K562 (cell line): ENCODE measurements at regions not wholly inside any gene's neighbourhood (a gene's known extent, or its start where the extent isn't known, plus 50 kb on each side); places are given as distances from the start of the nearest gene placed in this dataset.

Experiments
- ATAC-seq: fragments of 200-7000 bp; cut with Tn5 transposase; 3 replicates; pipeline ENCODE4 v1.9.1; 2020; ENCODE audit warnings: moderate library complexity
- BruUV-seq: library from RNA; stranded (reverse); fragments of 400-500 nt; replicated peaks from 2 replicates; lab custom pipeline; 2021; lab: Mats Ljungman, UMichigan
- CTCF ChIA-PET: fragments of 300-600 bp; formaldehyde crosslinking; extraction: SDS; loops from one replicate; lab custom pipeline; 2021; ENCODE audit warnings: low intra/inter-chr PET ratio; lab: Yijun Ruan, JAX
- POLR2A ChIA-PET: fragments of 300-600, 350-650 bp; sonication (Branson Sonifier 250); formaldehyde crosslinking; extraction: SDS; loops from one replicate; lab custom pipeline; 2021; ENCODE audit warnings: antibody characterized with exemption, inconsistent platforms; lab: Yijun Ruan, JAX
- DNase-seq, 4 experiments: peaks; one replicate each; pipeline versions ENCODE4 v3.0.0 to v3.0.0-alpha.2; 2011 to 2018; ENCODE audit warnings: low spot score in 3 of 4, mixed read lengths in 3 of 4; ENCODE audit errors: extremely low read depth in 1 of 4
- FAIRE-seq: peaks from 2 replicates; lab custom pipeline; 2011; peaks lifted over from hg19 to GRCh38; lab: Jason Lieb, UNC
- H2AFZ ChIP-seq: 2 replicates; pipeline ENCODE4 v1.6.0; 2011; ENCODE audit warnings: low read depth, low read length, control low read depth, inconsistent platforms
- H3K27ac ChIP-seq: fragments of 200-600 bp; 3 replicates; pipeline ENCODE4 v1.8.0; 2011; ENCODE audit warnings: low read depth, mild to moderate bottlenecking, control low read depth, inconsistent platforms, low read length, moderate library complexity, mixed read lengths; ENCODE audit errors: extremely low read depth
- H3K27me3 ChIP-seq, 2 experiments: fragments of 300-600 bp in 1 of 2; 2 replicates in 1 of 2; 3 replicates in 1 of 2; pipeline versions ENCODE4 v1.6.0 to v1.8.0; 2011; ENCODE audit warnings: inconsistent platforms in 2 of 2, low read length in 2 of 2, mild to moderate bottlenecking in 1 of 2, mixed read lengths in 1 of 2, moderate library complexity in 1 of 2; ENCODE audit not compliant: control insufficient read depth in 2 of 2, insufficient read depth in 2 of 2
- H3K36me3 ChIP-seq: fragments of 300-600 bp; 3 replicates; pipeline ENCODE4 v1.8.0; 2011; ENCODE audit warnings: mild to moderate bottlenecking, low read length, inconsistent platforms; ENCODE audit not compliant: control insufficient read depth, insufficient read depth
- H3K4me1 ChIP-seq, 2 experiments: fragments of 200-600 bp in 1 of 2; replicated peaks in 1 of 2; 2 replicates in 1 of 2; 3 replicates in 1 of 2; pipeline versions ENCODE4 v1.5.1 to v1.8.0; 2011; ENCODE audit warnings: inconsistent platforms in 2 of 2, low read length in 2 of 2, mild to moderate bottlenecking in 1 of 2, mixed read lengths in 1 of 2, moderate library complexity in 1 of 2; ENCODE audit not compliant: control insufficient read depth in 2 of 2, insufficient read depth in 2 of 2
- H3K4me2 ChIP-seq: 2 replicates; pipeline ENCODE4 v1.6.1; 2011; ENCODE audit warnings: low read length, control low read depth, inconsistent platforms, mixed read lengths; ENCODE audit not compliant: insufficient read depth
- H3K4me3 ChIP-seq: fragments of 200-600 bp; sonication (generic), shearing (Covaris generic); 2 replicates; pipeline ENCODE4 v1.5.1; 2016; ENCODE audit warnings: control low read depth, inconsistent platforms
- H3K79me2 ChIP-seq: fragments of 200-600 bp; 3 replicates; pipeline ENCODE4 v1.8.0; 2011; ENCODE audit warnings: low read length, inconsistent platforms; ENCODE audit not compliant: control insufficient read depth, insufficient read depth
- H3K9ac ChIP-seq, 2 experiments: 2 replicates each; pipeline versions ENCODE4 v1.6.0 to v1.6.1; 2011; ENCODE audit warnings: low read depth in 2 of 2, low read length in 2 of 2, control low read depth in 1 of 2, inconsistent platforms in 1 of 2, mild to moderate bottlenecking in 1 of 2, mixed read lengths in 1 of 2; ENCODE audit not compliant: insufficient read depth in 1 of 2
- H3K9me1 ChIP-seq: one replicate; pipeline ENCODE4 v1.6.0; 2011; ENCODE audit warnings: inconsistent platforms, mild to moderate bottlenecking, low read length, moderate library complexity; ENCODE audit not compliant: control insufficient read depth, insufficient read depth
- H3K9me3 ChIP-seq: replicated peaks from 2 replicates; pipeline ENCODE4 v1.5.1; 2011; ENCODE audit warnings: low read depth, low read length, inconsistent platforms; ENCODE audit not compliant: control insufficient read depth, insufficient read depth
- H4K20me1 ChIP-seq: replicated peaks from 2 replicates; pipeline ENCODE4 v1.6.1; 2011; ENCODE audit warnings: low read length, inconsistent platforms, mixed read lengths; ENCODE audit not compliant: control insufficient read depth, insufficient read depth
- CCAR2 ChIP-seq: fragments of 200-400 bp; formaldehyde crosslinking; IDR thresholded peaks from 2 replicates; pipeline ENCODE4 v1.6.1; 2017; ENCODE audit warnings: mild to moderate bottlenecking, low read depth, low read length
- CEBPG ChIP-seq, 3 experiments: fragments of 200-800 bp in 1 of 3; sonication (Bioruptor generic) in 1 of 3; sonication (generic) in 1 of 3; formaldehyde crosslinking in 1 of 3; IDR thresholded peaks in 2 of 3; conservative IDR thresholded peaks in 1 of 3; 2 replicates each; pipeline versions ENCODE4 v1.6.1 to v1.8.0; 2016 to 2022; ENCODE audit warnings: missing compliant biosample characterization in 2 of 3, missing genetic modification characterization in 2 of 3, mild to moderate bottlenecking in 1 of 3, missing genetic modification reagents in 1 of 3
- MED1 ChIP-seq: sonication (generic); formaldehyde crosslinking; IDR thresholded peaks from 2 replicates; pipeline ENCODE4 v1.8.1; 2023; ENCODE audit warnings: missing genetic modification reagents, borderline replicate concordance
- POLR3A ChIP-seq: IDR thresholded peaks from 2 replicates; pipeline ENCODE4 v1.6.1; 2011; ENCODE audit warnings: borderline replicate concordance, mild to moderate bottlenecking, moderate library complexity; ENCODE audit not compliant: insufficient read length, insufficient read depth; ENCODE audit errors: extremely low read depth
- RBM14 ChIP-seq: fragments of 200-400 bp; formaldehyde crosslinking; IDR thresholded peaks from 2 replicates; pipeline ENCODE4 v1.6.1; 2018; ENCODE audit warnings: low read depth, mild to moderate bottlenecking, low read length, moderate library complexity, borderline replicate concordance; ENCODE audit not compliant: insufficient read depth
- SAFB ChIP-seq: fragments of 200-400 bp; formaldehyde crosslinking; IDR thresholded peaks from 2 replicates; pipeline ENCODE4 v1.6.1; 2017; ENCODE audit warnings: low read depth, low read length, borderline replicate concordance
- SOX6 ChIP-seq: fragments of 450-650 bp; IDR thresholded peaks from 2 replicates; pipeline ENCODE4 v1.6.1; 2014; ENCODE audit warnings: mild to moderate bottlenecking
- WHSC1 ChIP-seq: IDR thresholded peaks from one replicate; pipeline ENCODE4 v1.6.1; 2012; ENCODE audit warnings: low read length, control low read depth, inconsistent platforms
- ZNF584 ChIP-seq: fragments of 200-800 bp; sonication (Bioruptor generic); IDR thresholded peaks from 2 replicates; pipeline ENCODE4 v1.6.1; 2016; ENCODE audit warnings: low read depth, mild to moderate bottlenecking, missing genetic modification characterization, missing compliant biosample characterization
- WGBS: fragments of 100-300 bp; shearing (Covaris generic); methylation state at CpG from one replicate; pipeline ENCODE4 v1.1.6; 2016; ENCODE audit warnings: low coverage, mixed read lengths; ENCODE audit not compliant: insufficient coverage; ENCODE audit errors: missing lambda C conversion rate; 5-methylcytosine and 5-hydroxymethylcytosine counted together
- in situ Hi-C: fragments of 300-500 bp; cut with MboI; formaldehyde crosslinking; loops from 4 replicates; pipeline ENCODE4 v1.15.0; 2018; ENCODE audit warnings: inconsistent platforms, mixed read lengths
- intact Hi-C: fragments of 100-400 bp; cut with micrococcal nuclease; formaldehyde crosslinking; loops from 2 replicates; pipeline ENCODE4 v1.14.2; 2022
- TF ChIP-seq, protein P1 (sequence below), 3 experiments: IDR thresholded peaks in 2 of 3; conservative IDR thresholded peaks in 1 of 3; 2 replicates each; pipeline ENCODE4 v1.5.1; 2011 to 2012; ENCODE audit warnings: low read length in 3 of 3, mild to moderate bottlenecking in 3 of 3, control low read depth in 2 of 3, improper control_type of control experiment in 1 of 3, inconsistent platforms in 1 of 3, low read depth in 1 of 3, mixed read lengths in 1 of 3, moderate library complexity in 1 of 3; ENCODE audit not compliant: insufficient read depth in 2 of 3
- TF ChIP-seq, protein P2 (sequence below): fragments of 250-450 bp; sonication (Bioruptor Pico); IDR thresholded peaks from 2 replicates; pipeline ENCODE4 v1.5.0; 2021; ENCODE audit warnings: mild to moderate bottlenecking, borderline replicate concordance
- TF ChIP-seq, protein P3 (sequence below), 2 experiments: fragments of 450-650 bp in 1 of 2; sonication (generic) in 1 of 2; formaldehyde crosslinking in 1 of 2; IDR thresholded peaks in 1 of 2; conservative IDR thresholded peaks in 1 of 2; 2 replicates each; pipeline versions ENCODE4 v1.6.1 to v1.8.1; 2016 to 2023; ENCODE audit warnings: mild to moderate bottlenecking in 2 of 2, moderate library complexity in 2 of 2, inconsistent platforms in 1 of 2, missing genetic modification reagents in 1 of 2

DNA sequence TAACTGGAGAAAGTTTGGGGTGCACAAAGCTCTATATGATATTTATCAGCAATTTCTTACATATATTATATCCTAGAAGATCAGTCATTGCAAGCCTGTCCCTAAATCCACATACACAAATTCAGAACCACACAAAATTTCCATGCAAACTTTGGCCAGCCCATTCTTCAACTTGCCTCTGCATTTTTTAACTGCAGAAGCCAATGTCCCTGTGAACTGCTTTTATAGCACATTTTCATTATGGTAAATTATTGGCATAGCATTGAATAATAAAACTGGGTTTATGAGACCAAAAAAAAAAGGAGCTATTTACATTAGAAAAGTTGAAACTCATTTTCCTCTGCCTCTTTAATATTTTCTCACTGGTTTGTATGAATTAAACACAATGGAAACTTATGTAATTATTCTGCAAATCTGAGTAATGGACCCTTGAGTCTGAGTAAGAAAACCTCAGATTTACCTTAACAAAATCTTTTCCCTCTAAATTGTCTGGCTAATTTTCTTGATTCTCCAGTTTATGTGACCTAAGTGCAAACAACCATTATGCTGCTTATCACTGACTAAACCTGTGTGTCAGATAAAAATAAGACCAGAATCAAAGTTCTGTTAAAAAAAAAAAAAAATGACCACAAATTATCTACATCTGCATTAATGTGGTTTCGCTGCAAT, 398.9 kb downstream of the EFNA5 start:
- H3K9me1 ChIP-seq: no peaks in the 10 kb centered on the region
- BruUV-seq: no TSS peak
- no peak for FAIRE-seq
- no peaks in the 10 kb centered on the region for H4K20me1 ChIP-seq
- no peaks in the 10 kb centered on the region for H3K36me3 ChIP-seq
- no peak overlapping the region for H2AFZ ChIP-seq
- CTCF ChIA-PET: no interaction called here
- intact Hi-C loops (no loop called here), in situ Hi-C loops (no loop called here)
- POLR2A ChIA-PET: no interaction called here
- TF ChIP-seq CEBPG (CRISPR knock-in tag; IDR thresholded peaks at IDR 0.05) (no peak), CEBPG (tag; conservative IDR thresholded peaks at IDR 0.05 in 1 of 2, IDR thresholded peaks at IDR 0.05 in 1 of 2) (no peak), CCAR2 (no peak), WHSC1 (no peak), SOX6 (no peak), ZNF584 (CRISPR knock-in tag) (no peak), MED1 (CRISPR knock-in tag) (no peak), POLR3A (no peak), SAFB (no peak), RBM14 (no peak)
- TF ChIP-seq, protein P1, sequence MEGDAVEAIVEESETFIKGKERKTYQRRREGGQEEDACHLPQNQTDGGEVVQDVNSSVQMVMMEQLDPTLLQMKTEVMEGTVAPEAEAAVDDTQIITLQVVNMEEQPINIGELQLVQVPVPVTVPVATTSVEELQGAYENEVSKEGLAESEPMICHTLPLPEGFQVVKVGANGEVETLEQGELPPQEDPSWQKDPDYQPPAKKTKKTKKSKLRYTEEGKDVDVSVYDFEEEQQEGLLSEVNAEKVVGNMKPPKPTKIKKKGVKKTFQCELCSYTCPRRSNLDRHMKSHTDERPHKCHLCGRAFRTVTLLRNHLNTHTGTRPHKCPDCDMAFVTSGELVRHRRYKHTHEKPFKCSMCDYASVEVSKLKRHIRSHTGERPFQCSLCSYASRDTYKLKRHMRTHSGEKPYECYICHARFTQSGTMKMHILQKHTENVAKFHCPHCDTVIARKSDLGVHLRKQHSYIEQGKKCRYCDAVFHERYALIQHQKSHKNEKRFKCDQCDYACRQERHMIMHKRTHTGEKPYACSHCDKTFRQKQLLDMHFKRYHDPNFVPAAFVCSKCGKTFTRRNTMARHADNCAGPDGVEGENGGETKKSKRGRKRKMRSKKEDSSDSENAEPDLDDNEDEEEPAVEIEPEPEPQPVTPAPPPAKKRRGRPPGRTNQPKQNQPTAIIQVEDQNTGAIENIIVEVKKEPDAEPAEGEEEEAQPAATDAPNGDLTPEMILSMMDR (IDR thresholded peaks at IDR 0.05 in 2 of 3, conservative IDR thresholded peaks at IDR 0.05 in 1 of 3; ENCODE audit: insufficient read depth in 2 of 3, low read depth in 1 of 3, low read length in 3 of 3): no peak
- TF ChIP-seq, protein P2, sequence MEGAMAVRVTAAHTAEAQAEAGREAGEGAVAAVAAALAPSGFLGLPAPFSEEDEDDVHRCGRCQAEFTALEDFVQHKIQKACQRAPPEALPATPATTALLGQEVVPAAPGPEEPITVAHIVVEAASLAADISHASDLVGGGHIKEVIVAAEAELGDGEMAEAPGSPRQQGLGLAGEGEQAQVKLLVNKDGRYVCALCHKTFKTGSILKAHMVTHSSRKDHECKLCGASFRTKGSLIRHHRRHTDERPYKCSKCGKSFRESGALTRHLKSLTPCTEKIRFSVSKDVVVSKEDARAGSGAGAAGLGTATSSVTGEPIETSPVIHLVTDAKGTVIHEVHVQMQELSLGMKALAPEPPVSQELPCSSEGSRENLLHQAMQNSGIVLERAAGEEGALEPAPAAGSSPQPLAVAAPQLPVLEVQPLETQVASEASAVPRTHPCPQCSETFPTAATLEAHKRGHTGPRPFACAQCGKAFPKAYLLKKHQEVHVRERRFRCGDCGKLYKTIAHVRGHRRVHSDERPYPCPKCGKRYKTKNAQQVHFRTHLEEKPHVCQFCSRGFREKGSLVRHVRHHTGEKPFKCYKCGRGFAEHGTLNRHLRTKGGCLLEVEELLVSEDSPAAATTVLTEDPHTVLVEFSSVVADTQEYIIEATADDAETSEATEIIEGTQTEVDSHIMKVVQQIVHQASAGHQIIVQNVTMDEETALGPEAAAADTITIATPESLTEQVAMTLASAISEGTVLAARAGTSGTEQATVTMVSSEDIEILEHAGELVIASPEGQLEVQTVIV (CRISPR knock-in tag): no peak
- TF ChIP-seq, protein P3, sequence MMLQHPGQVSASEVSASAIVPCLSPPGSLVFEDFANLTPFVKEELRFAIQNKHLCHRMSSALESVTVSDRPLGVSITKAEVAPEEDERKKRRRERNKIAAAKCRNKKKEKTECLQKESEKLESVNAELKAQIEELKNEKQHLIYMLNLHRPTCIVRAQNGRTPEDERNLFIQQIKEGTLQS (IDR thresholded peaks at IDR 0.05): no peak
- TF ChIP-seq, protein P3 (CRISPR knock-in tag; conservative IDR thresholded peaks at IDR 0.05): no peak
- DNase-seq: no peak
- 0% methylated on average over 1 of the region's 1 CpG for WGBS
- no peaks in the 10 kb centered on the region for H3K27me3 ChIP-seq
- no peak overlapping the region for H3K27ac ChIP-seq
- ATAC-seq: no peak
- H3K4me3 ChIP-seq: no peak overlapping the region
- H3K9me3 ChIP-seq: no peaks in the 10 kb centered on the region
- H3K79me2 ChIP-seq: no peaks in the 10 kb centered on the region
- no peak overlapping the region for H3K4me2 ChIP-seq
- no peak overlapping the region for H3K9ac ChIP-seq
- no peaks in the 10 kb centered on the region for H3K4me1 ChIP-seq
